GM21528 (cell line): ENCODE measurements at regions not wholly inside any gene's neighbourhood (a gene's known extent, or its start where the extent isn't known, plus 50 kb on each side); places are given as distances from the start of the nearest gene placed in this dataset.

ENCODE experiments used
- ATAC-seq: cut with Tn5 transposase; IDR thresholded peaks from one replicate; pipeline ENCODE4 v1.9.1; 2021; ENCODE audit warnings: mild to moderate bottlenecking, moderate library complexity; ENCODE audit not compliant: unreplicated experiment, low FRiP score

- peak; percentile 78 for ATAC-seq
These were observed 201.2 kb upstream of the PRKCQ start for GRCh38 chr10:6781133-6781770.

DNA sequence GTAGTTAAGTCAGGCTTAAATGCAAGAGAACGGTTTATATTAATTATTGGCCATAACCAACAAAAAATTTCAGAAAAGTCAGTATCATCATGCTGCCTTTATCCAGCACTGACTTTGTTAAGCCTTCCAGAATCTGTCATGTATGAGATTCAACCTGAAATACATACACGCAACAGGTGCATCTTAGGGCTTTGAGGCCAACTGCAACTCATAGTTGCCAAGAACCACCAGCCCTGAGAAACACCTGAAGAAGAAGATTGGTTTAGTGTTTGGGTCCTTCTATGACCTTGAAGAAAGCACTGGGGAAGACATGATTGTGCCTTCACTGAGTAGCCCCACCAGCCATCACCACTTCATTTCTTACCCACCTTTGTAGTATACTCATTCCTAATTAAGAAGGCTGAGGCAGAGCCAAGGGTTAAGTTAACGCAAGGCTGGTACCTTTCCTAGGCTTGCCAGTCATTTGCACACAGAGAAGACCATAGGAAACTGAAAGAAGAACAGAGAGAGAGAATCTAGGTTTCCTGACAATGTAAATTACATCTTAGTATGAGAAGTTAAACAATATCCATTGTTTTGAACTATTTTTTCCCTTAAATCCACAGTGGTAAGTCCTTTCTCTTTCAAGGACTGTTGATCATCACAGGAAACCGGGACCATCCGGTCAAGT, 200.1 kb upstream of the PRKCQ start:
- no peak for ATAC-seq

GRCh38 chr10:6778992-6779701, 199.1 kb upstream of the PRKCQ start:
- no peak for ATAC-seq

DNA sequence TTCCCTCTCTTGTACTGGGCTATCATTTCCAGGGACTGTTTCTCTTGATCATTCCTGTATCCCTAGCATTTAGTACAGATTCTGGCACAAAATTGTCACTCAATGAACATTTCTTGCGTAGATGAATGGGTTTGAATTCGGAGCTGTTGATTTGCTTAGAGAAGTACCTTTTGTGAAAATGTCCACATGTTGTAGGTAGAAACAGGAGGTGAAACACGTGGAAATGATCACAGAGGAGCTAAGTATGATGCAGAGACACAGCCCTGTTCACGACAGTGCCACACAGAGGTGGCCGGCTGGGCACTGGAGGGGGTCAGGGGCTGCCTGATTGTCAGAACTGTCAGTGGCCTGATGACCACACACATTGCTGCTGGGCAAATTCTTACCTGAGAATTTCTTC, 196.1 kb upstream of the PRKCQ start:
- ATAC-seq = no peak

DNA sequence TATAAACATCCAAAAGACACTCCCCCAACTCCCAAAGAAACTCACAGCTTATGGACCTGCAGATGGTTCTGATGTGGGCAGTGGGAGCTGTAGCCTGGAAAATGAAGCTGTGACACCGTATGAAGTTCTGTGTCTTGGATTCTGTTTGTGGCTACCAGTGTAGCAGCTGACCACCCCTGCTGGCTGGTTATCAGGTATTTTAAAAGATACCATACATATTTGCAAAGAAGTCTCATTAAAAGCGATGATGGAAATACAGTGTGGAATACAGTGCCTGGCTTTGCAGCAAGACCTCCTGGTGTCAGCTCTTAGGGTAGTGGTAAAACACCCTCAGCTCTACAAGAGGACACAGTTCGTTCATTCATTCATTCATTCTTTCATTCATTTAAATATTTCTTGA, 194.3 kb upstream of the PRKCQ start:
- ATAC-seq = no peak

GRCh38 chr10:6771331-6771730, 191.3 kb upstream of the PRKCQ start:
- ATAC-seq = no peak

DNA sequence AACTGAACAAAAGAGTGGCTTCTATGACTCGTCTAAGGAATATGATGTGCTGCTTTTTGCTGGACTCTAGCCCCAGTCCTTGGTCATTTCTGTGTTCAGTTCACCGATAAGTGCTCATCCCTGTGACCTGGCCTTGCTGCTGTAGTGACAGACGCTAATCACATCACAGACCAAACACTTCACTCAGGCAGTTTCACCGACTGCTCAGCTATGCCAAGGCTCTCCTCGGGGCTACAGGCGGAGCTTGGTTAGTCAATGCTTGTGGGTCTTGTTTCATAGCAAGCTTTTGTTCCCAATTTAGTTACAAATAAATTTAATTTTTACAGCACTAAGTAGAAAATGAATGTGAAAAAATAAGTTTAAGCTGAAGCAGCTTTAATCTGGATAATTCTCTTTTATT, 190.8 kb upstream of the PRKCQ start:
- no peak for ATAC-seq

- no peak for ATAC-seq
These were observed 189.8 kb upstream of the PRKCQ start for GRCh38 chr10:6769704-6770417.

DNA sequence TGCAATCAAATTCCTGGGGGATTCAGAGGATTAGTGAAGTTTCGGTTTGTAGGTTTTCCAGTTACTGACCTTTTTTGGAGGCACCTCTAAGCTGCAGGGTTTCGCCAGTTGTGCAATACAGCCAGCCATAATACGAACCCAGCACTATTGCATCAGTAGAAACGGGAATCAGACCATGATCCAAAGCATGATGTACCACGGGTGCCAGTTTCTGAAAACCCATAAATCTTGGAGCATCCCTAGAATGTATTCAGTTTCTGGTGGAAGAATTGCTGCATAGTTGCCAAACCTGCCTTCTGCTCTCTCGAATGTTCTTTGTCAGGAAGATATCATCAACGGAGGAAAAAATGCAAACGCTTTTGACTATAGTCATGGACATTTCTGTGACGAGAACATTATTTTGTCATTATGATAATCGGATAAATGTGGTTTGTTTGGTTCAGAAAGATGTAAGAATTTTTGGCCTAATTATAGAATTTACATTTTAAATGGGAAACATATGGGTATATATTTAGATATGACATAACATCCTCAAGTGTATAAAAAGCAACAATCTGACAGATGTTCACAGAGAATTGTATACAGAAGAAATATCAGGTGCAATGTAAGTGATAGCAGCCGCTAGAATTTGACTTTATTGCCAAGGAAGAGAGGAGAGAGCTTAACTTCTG, 186.2 kb upstream of the PRKCQ start:
- ATAC-seq = no peak

DNA sequence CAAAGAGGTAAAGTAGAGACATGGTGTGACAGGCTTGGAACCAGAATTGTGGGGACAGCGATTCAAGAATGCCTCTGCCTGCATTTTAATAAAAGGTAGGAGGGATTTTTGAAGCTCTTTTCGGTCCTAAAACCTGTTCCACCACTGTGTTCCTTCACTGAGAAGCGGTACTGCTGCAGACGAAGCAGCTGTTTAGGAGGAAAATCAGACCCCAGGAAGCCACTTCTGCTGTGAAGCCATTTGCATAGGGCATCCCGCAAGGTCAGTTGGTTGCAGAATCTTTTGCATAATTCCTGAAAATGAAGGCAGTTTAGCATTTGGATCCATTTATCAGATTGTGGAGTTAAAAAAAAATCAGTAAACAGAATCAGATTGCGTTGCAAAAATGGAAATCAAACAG, 183.3 kb upstream of the PRKCQ start:
- no peak for ATAC-seq

DNA sequence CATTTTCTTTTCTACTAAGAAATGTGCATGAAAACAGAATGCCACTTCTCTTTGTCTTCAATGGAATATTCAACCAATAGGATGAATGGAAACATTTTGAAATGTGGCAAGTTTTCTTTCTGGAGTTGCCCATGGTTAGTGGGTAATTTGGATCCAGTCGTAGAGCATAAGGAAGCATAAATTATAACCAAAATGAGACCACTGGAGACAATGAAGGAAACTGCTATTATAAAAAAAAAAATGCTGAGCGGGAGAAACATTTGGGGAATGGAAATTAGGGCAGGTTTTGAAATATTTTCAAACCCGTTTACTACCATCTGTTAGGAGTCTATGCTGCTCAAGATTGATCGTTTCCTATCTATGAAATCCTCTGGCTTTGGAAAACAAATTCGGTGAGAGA, 182.9 kb upstream of the PRKCQ start:
- no peak for ATAC-seq

DNA sequence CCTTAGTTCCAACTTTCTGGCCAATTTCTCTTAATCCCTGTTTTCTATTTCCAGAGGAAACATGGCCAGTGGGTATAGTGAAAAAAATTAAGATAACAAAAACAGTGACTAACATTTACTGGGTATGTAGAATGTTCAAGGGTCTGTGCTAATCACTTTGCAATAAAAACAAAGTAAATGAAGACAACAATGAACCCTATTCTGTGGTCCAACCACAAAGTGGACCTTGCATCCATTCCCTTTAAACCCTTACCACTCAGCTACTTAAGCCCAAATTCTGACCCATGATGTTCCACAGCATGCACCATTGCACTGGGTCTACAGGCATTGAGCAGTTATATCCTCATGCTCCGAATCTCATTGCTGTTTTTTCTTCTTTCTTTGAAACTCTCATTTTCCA, 179.9 kb upstream of the PRKCQ start:
- ATAC-seq = no peak

DNA sequence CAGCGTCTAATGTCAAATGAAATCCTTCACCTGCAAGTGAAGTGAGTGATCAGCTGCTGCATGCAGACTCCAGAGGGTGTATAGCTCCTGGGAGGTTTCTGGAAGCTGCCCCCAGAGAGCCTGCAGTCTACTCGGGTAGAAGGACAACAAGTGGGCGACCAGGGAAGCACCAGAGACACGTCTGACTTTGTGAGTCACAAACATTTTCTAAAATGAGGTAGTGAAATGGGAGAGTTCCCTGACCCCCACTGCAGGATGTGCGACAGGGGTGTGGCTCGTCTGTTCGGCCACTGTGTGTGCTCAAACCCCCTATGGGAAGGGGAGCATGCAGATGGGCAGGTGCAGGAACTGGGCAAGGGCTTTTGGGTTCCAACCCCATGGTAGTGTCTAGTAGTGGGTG, 177.1 kb upstream of the PRKCQ start:
- no peak for ATAC-seq

DNA sequence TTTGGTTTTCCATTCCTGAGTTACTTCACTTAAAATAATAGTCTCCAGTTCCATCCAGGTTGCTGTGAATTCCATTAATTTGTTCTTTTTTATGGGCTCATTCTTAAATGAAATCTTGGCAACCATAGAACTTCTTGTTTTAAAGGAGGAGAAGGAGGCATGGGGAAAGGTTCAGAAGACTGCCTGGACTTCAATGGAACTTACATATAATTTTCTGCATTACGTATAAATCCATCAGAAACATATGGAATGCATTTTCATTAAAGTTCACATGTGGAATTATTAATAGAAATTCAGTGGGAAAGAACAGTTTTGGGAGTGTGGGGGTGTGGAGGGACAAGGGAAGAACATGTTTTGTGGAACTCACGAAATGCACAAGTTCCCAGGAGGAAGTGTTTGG, 176.6 kb upstream of the PRKCQ start:
- no peak for ATAC-seq

GRCh38 chr10:6755781-6756460, 175.8 kb upstream of the PRKCQ start:
- no peak for ATAC-seq

DNA sequence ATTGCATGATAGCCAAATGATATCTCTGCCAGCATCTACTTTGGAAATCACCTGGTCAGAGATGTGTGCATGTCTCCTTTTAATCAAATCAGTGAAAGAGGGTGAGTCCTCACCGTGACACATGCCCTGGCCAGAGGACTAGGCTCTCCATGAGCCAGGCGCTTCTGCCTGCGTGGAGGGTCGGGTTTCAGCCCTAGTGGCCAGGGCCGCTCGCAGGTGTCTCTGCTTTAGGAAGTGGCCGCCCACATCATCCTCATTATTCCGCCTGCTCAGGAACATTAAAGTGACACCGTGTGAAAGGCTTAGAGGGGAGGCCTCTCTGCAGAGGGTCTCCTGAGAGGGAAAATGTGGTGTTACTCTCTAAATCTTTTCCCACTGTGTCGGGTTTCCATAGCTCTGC, 173.6 kb upstream of the PRKCQ start:
- ATAC-seq = no peak

- no peak for ATAC-seq
These were observed 171.3 kb upstream of the PRKCQ start for GRCh38 chr10:6751363-6751762.

DNA sequence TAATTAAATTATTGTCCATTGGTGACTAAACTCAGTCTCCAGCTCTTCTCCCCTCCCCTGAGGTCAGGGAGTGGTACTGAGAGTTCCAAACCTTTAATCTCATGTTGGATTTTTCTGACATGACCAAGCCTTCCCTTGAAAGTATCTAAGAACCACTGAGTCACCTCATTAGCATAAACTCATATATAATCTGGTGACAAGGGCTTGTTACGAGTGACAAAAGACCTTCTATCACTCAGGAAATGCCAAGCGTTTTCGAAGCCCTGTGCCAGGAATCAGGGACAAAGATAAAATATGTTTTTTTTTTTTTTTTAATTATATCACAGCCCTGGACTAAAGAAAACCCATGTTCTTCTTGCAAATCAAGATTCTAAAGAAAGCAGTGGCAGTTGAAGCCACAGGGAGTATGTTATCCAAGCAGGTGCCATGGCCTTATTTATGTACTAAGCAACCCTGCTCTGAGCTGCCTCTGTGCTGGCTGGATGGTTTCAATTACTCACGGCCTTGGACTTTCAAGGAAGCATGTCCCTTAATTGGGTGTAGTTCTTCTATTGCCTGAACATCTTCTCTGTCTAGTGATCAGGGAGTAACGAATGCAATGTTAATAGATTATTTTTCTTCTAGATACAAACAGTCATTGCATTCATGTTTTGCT, 169.0 kb upstream of the PRKCQ start:
- ATAC-seq = no peak

DNA sequence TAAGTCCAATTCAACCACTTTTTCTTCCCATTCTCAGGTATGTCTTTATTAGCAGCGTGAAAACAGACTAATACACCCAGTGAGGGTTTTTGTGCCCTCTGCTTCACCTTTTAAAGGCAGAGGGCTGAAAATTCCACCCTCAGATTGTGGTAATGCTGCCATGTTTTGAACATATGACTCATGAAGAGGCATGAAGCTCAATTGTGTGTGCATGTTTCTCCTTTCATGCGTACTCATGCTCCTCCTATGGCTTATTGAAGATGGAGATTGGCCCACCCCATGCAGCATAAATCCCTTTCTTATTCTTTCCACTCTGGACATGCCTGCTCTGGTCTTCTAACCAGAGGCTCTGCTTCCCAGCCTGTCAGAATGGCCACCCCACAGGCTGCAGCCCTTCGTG, 168.0 kb upstream of the PRKCQ start:
- ATAC-seq = no peak

GRCh38 chr10:6746782-6747181, 166.7 kb upstream of the PRKCQ start:
- no peak for ATAC-seq
